Coronary artery (tissue), 2 donors: ENCODE measurements at regions not wholly inside any gene's neighbourhood (a gene's known extent, or its start where the extent isn't known, plus 50 kb on each side); places are given as distances from the start of the nearest gene placed in this dataset.

Experiments
- DNase-seq: peaks from one replicate; pipeline ENCODE4 v3.0.0-alpha.2; 2017; ENCODE audit warnings: low spot score
- H3K27ac ChIP-seq, 2 donors: fragments of 200-600 bp; sonication (generic); one replicate each; pipeline ENCODE4 v1.5.1; 2016 to 2019
- H3K4me3 ChIP-seq: fragments of 200-600 bp; sonication (generic); 2 replicates; pipeline ENCODE4 v1.5.1; 2016; ENCODE audit warnings: mild to moderate bottlenecking, moderate library complexity
- TF ChIP-seq, protein P1 (sequence below): fragments of 200-600 bp; sonication (generic); IDR thresholded peaks from one replicate; pipeline ENCODE4 v1.5.1; 2019; ENCODE audit warnings: antibody characterized with exemption

- TF ChIP-seq, protein P1, sequence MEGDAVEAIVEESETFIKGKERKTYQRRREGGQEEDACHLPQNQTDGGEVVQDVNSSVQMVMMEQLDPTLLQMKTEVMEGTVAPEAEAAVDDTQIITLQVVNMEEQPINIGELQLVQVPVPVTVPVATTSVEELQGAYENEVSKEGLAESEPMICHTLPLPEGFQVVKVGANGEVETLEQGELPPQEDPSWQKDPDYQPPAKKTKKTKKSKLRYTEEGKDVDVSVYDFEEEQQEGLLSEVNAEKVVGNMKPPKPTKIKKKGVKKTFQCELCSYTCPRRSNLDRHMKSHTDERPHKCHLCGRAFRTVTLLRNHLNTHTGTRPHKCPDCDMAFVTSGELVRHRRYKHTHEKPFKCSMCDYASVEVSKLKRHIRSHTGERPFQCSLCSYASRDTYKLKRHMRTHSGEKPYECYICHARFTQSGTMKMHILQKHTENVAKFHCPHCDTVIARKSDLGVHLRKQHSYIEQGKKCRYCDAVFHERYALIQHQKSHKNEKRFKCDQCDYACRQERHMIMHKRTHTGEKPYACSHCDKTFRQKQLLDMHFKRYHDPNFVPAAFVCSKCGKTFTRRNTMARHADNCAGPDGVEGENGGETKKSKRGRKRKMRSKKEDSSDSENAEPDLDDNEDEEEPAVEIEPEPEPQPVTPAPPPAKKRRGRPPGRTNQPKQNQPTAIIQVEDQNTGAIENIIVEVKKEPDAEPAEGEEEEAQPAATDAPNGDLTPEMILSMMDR: no peak
- DNase-seq: no peak
Measured at GRCh38 chr1:191306916-191307315, 829.3 kb upstream of the BRINP3 start.

GRCh38 chr1:191320062-191320461 is 838.2 kb upstream of the RGS18 start:
- H3K4me3 ChIP-seq: no peak overlapping the region
- TF ChIP-seq, protein P1: no peak
- no peak overlapping the region for H3K27ac ChIP-seq
- DNase-seq: no peak

More at GRCh38 chr1:191306916-191307315, 829.3 kb upstream of the BRINP3 start:
- H3K27ac ChIP-seq: no peak overlapping the region
- no peak overlapping the region for H3K4me3 ChIP-seq

DNA sequence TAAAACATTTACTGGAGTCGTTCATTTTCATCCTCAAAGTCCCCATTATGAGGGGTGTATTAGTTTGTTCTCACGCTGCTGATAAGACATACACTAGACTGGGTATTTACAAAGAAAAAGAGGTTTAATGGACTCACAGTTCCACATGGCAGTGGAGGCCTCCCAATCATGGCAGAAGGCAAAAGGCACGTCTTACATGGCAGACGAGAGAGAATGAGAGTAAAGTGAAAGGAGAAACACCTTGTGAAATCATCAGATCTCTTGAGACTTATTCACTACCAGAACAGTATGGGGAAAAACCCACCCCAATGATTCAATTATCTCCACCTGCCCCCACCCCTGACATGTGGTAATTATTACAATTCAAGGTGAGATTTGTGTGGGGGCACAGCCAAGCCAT is 830.4 kb upstream of the RGS18 start:
- Histone ChIP-seq H3K27ac (no peak overlapping the region), H3K4me3 (no peak overlapping the region)
- TF ChIP-seq, protein P1: no peak
- DNase-seq: no peak

DNA sequence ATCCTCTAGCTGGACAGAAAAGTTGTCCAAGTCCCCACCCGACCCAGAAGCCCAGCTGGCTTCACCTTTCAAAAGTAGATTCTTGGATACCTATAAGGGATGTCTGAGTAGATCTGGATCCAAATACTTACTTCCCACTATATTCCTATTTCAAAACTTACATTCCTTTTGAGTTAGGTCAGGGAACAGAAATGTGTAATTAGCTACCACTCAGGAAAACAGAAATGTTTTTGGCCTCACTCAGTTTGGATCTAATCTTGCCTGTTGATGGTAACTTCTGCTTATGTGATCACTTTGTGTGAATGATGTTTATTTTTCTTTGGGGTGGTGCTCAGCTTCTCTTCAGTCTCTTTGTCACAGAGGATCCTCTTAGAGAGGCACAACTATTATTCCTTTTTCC is 814.4 kb upstream of the RGS18 start:
- Histone ChIP-seq H3K27ac (no peak overlapping the region), H3K4me3 (no peak overlapping the region)
- TF ChIP-seq, protein P1: no peak
- DNase-seq: no peak

DNA sequence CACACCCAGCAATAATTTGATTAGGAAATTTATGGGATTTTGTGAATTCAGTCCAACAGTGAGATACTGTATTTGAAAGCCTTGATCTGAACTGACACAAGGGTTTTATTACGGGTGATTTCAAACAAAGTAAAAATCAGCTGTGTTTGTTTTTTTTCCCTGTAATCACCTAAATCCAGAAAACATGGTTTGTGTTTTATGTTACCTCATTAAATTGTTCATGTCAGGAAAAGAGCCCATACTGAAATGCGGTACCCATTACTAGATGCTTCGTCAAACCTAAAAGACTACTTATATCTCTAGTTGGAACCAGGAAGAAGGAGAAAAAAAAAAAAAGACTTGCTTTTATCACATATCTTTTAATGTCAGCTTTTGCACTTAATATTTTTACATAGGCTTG is 811.9 kb upstream of the RGS18 start:
- TF ChIP-seq, protein P1: no peak
- no peak for DNase-seq
- H3K4me3 ChIP-seq: no peak overlapping the region
- no peak overlapping the region for H3K27ac ChIP-seq

DNA sequence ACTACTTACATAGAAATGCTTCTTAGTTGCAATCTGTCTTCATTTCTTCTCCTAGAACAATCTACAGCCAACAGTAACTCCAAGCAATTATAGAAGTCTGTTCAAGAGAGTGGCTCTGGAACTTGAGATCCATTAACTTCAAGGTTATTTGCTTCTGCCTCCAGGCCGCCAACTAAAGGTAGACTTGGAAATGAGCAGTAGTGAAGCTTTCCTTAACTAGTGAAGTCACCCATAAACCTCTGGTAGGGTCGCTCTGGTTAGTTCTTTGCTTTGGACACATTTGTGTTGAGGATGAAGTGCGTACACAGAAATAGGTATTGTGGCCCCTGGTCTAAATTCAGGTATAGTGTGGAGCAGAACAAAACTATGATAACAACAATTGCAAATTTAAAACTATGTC is 809.9 kb upstream of the RGS18 start:
- no peak overlapping the region for H3K27ac ChIP-seq
- no peak overlapping the region for H3K4me3 ChIP-seq
- DNase-seq: no peak
- TF ChIP-seq, protein P1: no peak

DNA sequence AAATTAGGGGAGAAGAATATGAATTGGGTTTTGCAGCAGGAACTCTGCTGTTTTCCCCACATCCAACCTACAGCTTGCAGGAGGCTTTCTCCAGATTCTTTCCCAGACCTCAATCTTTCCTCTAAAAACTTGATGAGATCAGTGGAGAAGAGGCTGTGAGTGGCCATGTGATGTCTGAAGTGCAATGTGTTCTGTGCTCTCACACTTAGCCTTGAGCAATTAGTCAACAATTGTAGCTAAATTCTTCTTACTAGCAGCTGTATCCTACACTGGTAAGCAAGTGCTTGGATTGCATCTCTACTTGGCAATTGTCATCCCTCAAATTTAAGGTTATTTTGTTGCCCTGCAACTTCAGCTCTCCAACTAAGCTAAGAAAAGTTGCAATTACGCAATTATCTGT is 807.3 kb upstream of the RGS18 start:
- no peak overlapping the region for H3K27ac ChIP-seq
- TF ChIP-seq, protein P1: no peak
- DNase-seq: no peak
- no peak overlapping the region for H3K4me3 ChIP-seq
